Lower leg skin (tissue), 3 donors: ENCODE measurements at regions not wholly inside any gene's neighbourhood (a gene's known extent, or its start where the extent isn't known, plus 50 kb on each side); places are given as distances from the start of the nearest gene placed in this dataset.

ENCODE experiments used
- CTCF ChIP-seq, 3 donors: fragments of 450-650 bp; IDR thresholded peaks; one replicate each; pipeline ENCODE4 v1.5.1; 2016; ENCODE audit warnings: antibody characterized with exemption in 3 of 3, mild to moderate bottlenecking in 3 of 3, moderate library complexity in 2 of 3
- POLR2A ChIP-seq, 2 donors: fragments of 450-650 bp; IDR thresholded peaks; one replicate each; pipeline ENCODE4 v1.6.1; 2016 to 2017; ENCODE audit warnings: antibody characterized with exemption in 2 of 2, mild to moderate bottlenecking in 1 of 2, moderate library complexity in 1 of 2

GRCh38 chr14:78070344-78070743 lies 99.8 kb upstream of the NRXN3 start:
- no peak for TF ChIP-seq CTCF (IDR thresholded peaks at IDR 0.05)
- no peak for TF ChIP-seq POLR2A (IDR thresholded peaks at IDR 0.05)
